Ascending aorta (tissue), 2 donors: ENCODE measurements at regions not wholly inside any gene's neighbourhood (a gene's known extent, or its start where the extent isn't known, plus 50 kb on each side); places are given as distances from the start of the nearest gene placed in this dataset.

Experiments
- DNase-seq, 2 donors: peaks; one replicate each; pipeline ENCODE4 v3.0.0-alpha.2; 2019; ENCODE audit warnings: low spot score in 2 of 2
- H3K27ac ChIP-seq, 2 donors: fragments of 200-600 bp; sonication (generic); one replicate each; pipeline ENCODE4 v1.5.1; 2016 to 2017; ENCODE audit warnings: mild to moderate bottlenecking in 1 of 2
- H3K27me3 ChIP-seq: fragments of 200-600 bp; sonication (generic); one replicate; pipeline ENCODE4 v1.5.1; 2017
- H3K36me3 ChIP-seq, 2 donors: fragments of 200-600 bp; sonication (generic); one replicate each; pipeline ENCODE4 v1.5.1; 2016
- H3K4me1 ChIP-seq, 2 donors: fragments of 200-600 bp; sonication (generic); one replicate each; pipeline ENCODE4 v1.5.1; 2016 to 2017; ENCODE audit warnings: mild to moderate bottlenecking in 1 of 2
- H3K4me3 ChIP-seq, 2 donors: fragments of 200-600 bp; sonication (generic); one replicate each; pipeline ENCODE4 v1.5.1; 2016 to 2017; ENCODE audit warnings: mild to moderate bottlenecking in 1 of 2
- H3K9me3 ChIP-seq, 2 donors: fragments of 200-600 bp; sonication (generic); one replicate each; pipeline ENCODE4 v1.5.1; 2016
- intact Hi-C: fragments of 100-400 bp; cut with DNase I; formaldehyde crosslinking; loops from one replicate; pipeline ENCODE4 v1.15.1; 2023
- TF ChIP-seq, protein P1 (sequence below), 3 experiments: fragments of 200-600 bp in 2 of 3; fragments of 450-650 bp in 1 of 3; sonication (generic) in 2 of 3; IDR thresholded peaks; one replicate each; pipeline ENCODE4 v1.5.1; 2016 to 2019; ENCODE audit warnings: antibody characterized with exemption in 3 of 3, mild to moderate bottlenecking in 1 of 3, moderate library complexity in 1 of 3

- H3K36me3 ChIP-seq, result no peaks in the 10 kb centered on the region
- no peaks in the 10 kb centered on the region for H3K27me3 ChIP-seq
- no peak for DNase-seq
- peaks cover 4 to 18% of the 10 kb centered on the region in 2 donors for H3K9me3 ChIP-seq
- H3K4me1 ChIP-seq, result no peaks in the 10 kb centered on the region
- H3K27ac ChIP-seq, result no peak overlapping the region
- TF ChIP-seq, protein P1, sequence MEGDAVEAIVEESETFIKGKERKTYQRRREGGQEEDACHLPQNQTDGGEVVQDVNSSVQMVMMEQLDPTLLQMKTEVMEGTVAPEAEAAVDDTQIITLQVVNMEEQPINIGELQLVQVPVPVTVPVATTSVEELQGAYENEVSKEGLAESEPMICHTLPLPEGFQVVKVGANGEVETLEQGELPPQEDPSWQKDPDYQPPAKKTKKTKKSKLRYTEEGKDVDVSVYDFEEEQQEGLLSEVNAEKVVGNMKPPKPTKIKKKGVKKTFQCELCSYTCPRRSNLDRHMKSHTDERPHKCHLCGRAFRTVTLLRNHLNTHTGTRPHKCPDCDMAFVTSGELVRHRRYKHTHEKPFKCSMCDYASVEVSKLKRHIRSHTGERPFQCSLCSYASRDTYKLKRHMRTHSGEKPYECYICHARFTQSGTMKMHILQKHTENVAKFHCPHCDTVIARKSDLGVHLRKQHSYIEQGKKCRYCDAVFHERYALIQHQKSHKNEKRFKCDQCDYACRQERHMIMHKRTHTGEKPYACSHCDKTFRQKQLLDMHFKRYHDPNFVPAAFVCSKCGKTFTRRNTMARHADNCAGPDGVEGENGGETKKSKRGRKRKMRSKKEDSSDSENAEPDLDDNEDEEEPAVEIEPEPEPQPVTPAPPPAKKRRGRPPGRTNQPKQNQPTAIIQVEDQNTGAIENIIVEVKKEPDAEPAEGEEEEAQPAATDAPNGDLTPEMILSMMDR (IDR thresholded peaks at IDR 0.05), result no peak
- H3K4me3 ChIP-seq, result no peak overlapping the region
- intact Hi-C loops, result no loop called here
Measured at GRCh38 chr9:107858260-107858659, 368.7 kb upstream of the KLF4 start.

GRCh38 chr9:107856633-107857032 is 367.1 kb upstream of the KLF4 start:
- TF ChIP-seq, protein P1 (IDR thresholded peaks at IDR 0.05), result no peak
- Histone ChIP-seq H3K36me3 (no peaks in the 10 kb centered on the region), H3K27me3 (no peaks in the 10 kb centered on the region), H3K4me3 (no peak overlapping the region), H3K27ac (no peak overlapping the region), H3K4me1 (no peaks in the 10 kb centered on the region), H3K9me3 (peaks cover 4 to 18% of the 10 kb centered on the region in 2 donors)
- intact Hi-C loops, result no loop called here
- no peak for DNase-seq

- DNase-seq, result no peak
- H3K36me3 ChIP-seq, result no peaks in the 10 kb centered on the region
- peaks cover 4 to 18% of the 10 kb centered on the region in 2 donors for H3K9me3 ChIP-seq
- no peaks in the 10 kb centered on the region for H3K4me1 ChIP-seq
- H3K27me3 ChIP-seq, result no peaks in the 10 kb centered on the region
- H3K4me3 ChIP-seq, result no peak overlapping the region
- TF ChIP-seq, protein P1 (IDR thresholded peaks at IDR 0.05), result no peak
- no peak overlapping the region for H3K27ac ChIP-seq
- intact Hi-C loops, result no loop called here
Measured at GRCh38 chr9:107855164-107855563, 365.6 kb upstream of the KLF4 start.

DNA sequence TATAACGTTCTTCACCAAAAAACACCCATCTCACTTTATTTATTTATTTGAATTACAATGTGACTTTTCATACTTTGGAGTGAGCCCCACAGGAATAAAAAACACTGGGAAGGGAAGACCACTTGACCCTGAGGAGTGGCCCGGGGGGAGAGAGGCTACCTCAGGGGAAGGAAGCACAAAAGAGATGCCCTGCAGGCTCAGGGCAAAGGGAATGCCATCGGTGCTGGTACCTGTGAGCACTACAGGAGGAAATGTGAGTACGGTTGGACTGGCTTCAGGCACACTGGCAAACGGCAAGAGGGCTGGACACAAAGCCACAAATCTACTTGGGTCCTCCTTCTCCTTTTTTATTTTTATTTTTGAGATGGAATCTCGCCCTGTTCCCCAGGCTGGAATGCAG is 363.9 kb upstream of the KLF4 start:
- intact Hi-C loops, result no loop called here
- no peaks in the 10 kb centered on the region for H3K36me3 ChIP-seq
- H3K9me3 ChIP-seq, result peaks cover 0 to 18% of the 10 kb centered on the region in 2 donors
- peaks cover 0 to 3% of the 10 kb centered on the region in 2 donors for H3K4me1 ChIP-seq
- no peaks in the 10 kb centered on the region for H3K27me3 ChIP-seq
- no peak overlapping the region for H3K4me3 ChIP-seq
- no peak for DNase-seq
- no peak overlapping the region for H3K27ac ChIP-seq
- TF ChIP-seq, protein P1 (IDR thresholded peaks at IDR 0.05), result no peak

DNA sequence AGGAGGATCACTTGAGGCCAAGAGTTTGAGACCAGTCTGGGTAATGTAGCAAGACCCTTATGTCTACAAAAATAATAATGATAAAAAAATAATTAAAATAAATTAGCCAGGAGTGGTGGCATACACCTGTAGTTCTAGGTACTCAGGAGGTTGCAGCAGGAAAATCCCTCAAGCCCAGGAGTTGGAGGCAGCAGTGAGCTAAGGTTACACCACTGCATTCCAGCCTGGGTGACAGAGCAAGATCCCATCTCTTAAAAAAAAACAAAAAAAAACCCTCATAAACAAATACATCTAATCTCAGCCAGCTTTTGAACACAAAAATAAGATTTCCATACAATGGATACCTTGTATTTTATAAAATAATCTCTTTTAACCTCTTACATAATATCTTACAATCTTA is 363.3 kb upstream of the KLF4 start:
- TF ChIP-seq, protein P1 (IDR thresholded peaks at IDR 0.05), result no peak
- intact Hi-C loops, result no loop called here
- no peaks in the 10 kb centered on the region for H3K27me3 ChIP-seq
- H3K9me3 ChIP-seq, result peaks cover 0 to 18% of the 10 kb centered on the region in 2 donors
- DNase-seq, result no peak
- no peak overlapping the region for H3K27ac ChIP-seq
- no peaks in the 10 kb centered on the region for H3K36me3 ChIP-seq
- no peak overlapping the region for H3K4me3 ChIP-seq
- peaks cover 0 to 7% of the 10 kb centered on the region in 2 donors for H3K4me1 ChIP-seq

- no peak overlapping the region for H3K27ac ChIP-seq
- DNase-seq, result no peak
- TF ChIP-seq, protein P1 (IDR thresholded peaks at IDR 0.05), result no peak
- no peaks in the 10 kb centered on the region for H3K36me3 ChIP-seq
- no peaks in the 10 kb centered on the region for H3K27me3 ChIP-seq
- peaks cover 0 to 13% of the 10 kb centered on the region in 2 donors for H3K9me3 ChIP-seq
- no peak overlapping the region for H3K4me3 ChIP-seq
- intact Hi-C loops, result no loop called here
- peaks cover 0 to 10% of the 10 kb centered on the region in 2 donors for H3K4me1 ChIP-seq
Measured at GRCh38 chr9:107850653-107851052, 361.1 kb upstream of the KLF4 start.
